HG03108 (cell line): ENCODE measurements at regions not wholly inside any gene's neighbourhood (a gene's known extent, or its start where the extent isn't known, plus 50 kb on each side); places are given as distances from the start of the nearest gene placed in this dataset.
"Not testable (repeated sequence)": the region's sequence is repeated elsewhere in the genome, so short reads cannot be mapped to it uniquely, and the experiment has no call there.

Experiments used
- ATAC-seq: cut with Tn5 transposase; IDR thresholded peaks from one replicate; pipeline ENCODE4 v1.9.1; 2021; ENCODE audit warnings: moderate library complexity; ENCODE audit not compliant: unreplicated experiment

- ATAC-seq = no peak
Observed at GRCh38 chr14:66242001-66242400, 244.2 kb upstream of the CCDC196 start.

- no peak for ATAC-seq
Observed at GRCh38 chr14:66244834-66245233, 241.3 kb upstream of the CCDC196 start.

- no peak for ATAC-seq
Observed at GRCh38 chr14:66247662-66248193, 238.4 kb upstream of the CCDC196 start.

- no peak for ATAC-seq
Observed at GRCh38 chr14:66248256-66248655, 237.9 kb upstream of the CCDC196 start.

- no peak for ATAC-seq
Observed at GRCh38 chr14:66249544-66249943, 236.6 kb upstream of the CCDC196 start.

GRCh38 chr14:66254038-66254437, 232.1 kb upstream of the CCDC196 start:
- no peak for ATAC-seq

GRCh38 chr14:66268802-66269334, 217.3 kb upstream of the CCDC196 start:
- ATAC-seq = no peak

- ATAC-seq = no peak
Observed at GRCh38 chr14:66272221-66272620, 213.9 kb upstream of the CCDC196 start.

- no peak for ATAC-seq
Observed at GRCh38 chr14:66273261-66273832, 212.8 kb upstream of the CCDC196 start.

GRCh38 chr14:66278418-66278817, 207.8 kb upstream of the CCDC196 start:
- not testable (repeated sequence) for ATAC-seq

- no peak for ATAC-seq
Observed at GRCh38 chr14:66281036-66281776, 205.0 kb upstream of the CCDC196 start.

GRCh38 chr14:66284346-66284745, 201.8 kb upstream of the CCDC196 start:
- ATAC-seq = no peak

- no peak for ATAC-seq
Observed at GRCh38 chr14:66288511-66288910, 197.7 kb upstream of the CCDC196 start.

GRCh38 chr14:66291756-66292155, 194.4 kb upstream of the CCDC196 start:
- ATAC-seq = no peak

- ATAC-seq = no peak
Observed at GRCh38 chr14:66293533-66294105, 192.6 kb upstream of the CCDC196 start.

- ATAC-seq = no peak
Observed at GRCh38 chr14:66295386-66295785, 190.8 kb upstream of the CCDC196 start.

- no peak for ATAC-seq
Observed at GRCh38 chr14:66300886-66301285, 185.3 kb upstream of the CCDC196 start.

GRCh38 chr14:66306101-66306500, 180.1 kb upstream of the CCDC196 start:
- ATAC-seq = no peak

GRCh38 chr14:66311058-66311457, 175.1 kb upstream of the CCDC196 start:
- ATAC-seq = no peak

GRCh38 chr14:66311990-66312389, 174.2 kb upstream of the CCDC196 start:
- no peak for ATAC-seq

GRCh38 chr14:66312451-66312850, 173.7 kb upstream of the CCDC196 start:
- ATAC-seq = no peak

- no peak for ATAC-seq
Observed at GRCh38 chr14:66315098-66315497, 171.1 kb upstream of the CCDC196 start.
